ENCODE measurements at regions not wholly inside any gene's neighbourhood (a gene's known extent, or its start where the extent isn't known, plus 50 kb on each side); places are given as distances from the start of the nearest gene placed in this dataset.

- no peak for TF ChIP-seq CTCF (IDR thresholded peaks at IDR 0.05; ENCODE audit: insufficient read depth, low read depth, low read length, missing control alignments)
- no peak overlapping the region for H3K4me3 ChIP-seq (ENCODE audit: low read depth, low read length)
- no peak for DNase-seq (ENCODE audit: low read depth)
Measured at GRCh38 chrX:45363596-45363995, 162.9 kb upstream of the DIPK2B start.

- no peak for TF ChIP-seq CTCF (IDR thresholded peaks at IDR 0.05; ENCODE audit: insufficient read depth, low read depth, low read length, missing control alignments)
- DNase-seq (ENCODE audit: low read depth), result no peak
- H3K4me3 ChIP-seq (ENCODE audit: low read depth, low read length), result no peak overlapping the region
Measured at GRCh38 chrX:45360571-45360970, 159.9 kb upstream of the DIPK2B start.

GRCh38 chrX:45358392-45358791, 157.7 kb upstream of the DIPK2B start:
- H3K4me3 ChIP-seq (ENCODE audit: low read depth, low read length), result no peak overlapping the region
- TF ChIP-seq CTCF (IDR thresholded peaks at IDR 0.05; ENCODE audit: insufficient read depth, low read depth, low read length, missing control alignments), result no peak
- no peak for DNase-seq (ENCODE audit: low read depth)

GRCh38 chrX:45353456-45353855, 152.8 kb upstream of the DIPK2B start:
- TF ChIP-seq CTCF (IDR thresholded peaks at IDR 0.05; ENCODE audit: insufficient read depth, low read depth, low read length, missing control alignments), result no peak
- DNase-seq (ENCODE audit: low read depth), result no peak
- no peak overlapping the region for H3K4me3 ChIP-seq (ENCODE audit: low read depth, low read length)

GRCh38 chrX:45352611-45353010, 151.9 kb upstream of the DIPK2B start:
- TF ChIP-seq CTCF (IDR thresholded peaks at IDR 0.05; ENCODE audit: insufficient read depth, low read depth, low read length, missing control alignments), result no peak
- no peak for DNase-seq (ENCODE audit: low read depth)
- H3K4me3 ChIP-seq (ENCODE audit: low read depth, low read length), result no peak overlapping the region

GRCh38 chrX:45351478-45351877, 150.8 kb upstream of the DIPK2B start:
- no peak for DNase-seq (ENCODE audit: low read depth)
- TF ChIP-seq CTCF (IDR thresholded peaks at IDR 0.05; ENCODE audit: insufficient read depth, low read depth, low read length, missing control alignments), result no peak
- no peak overlapping the region for H3K4me3 ChIP-seq (ENCODE audit: low read depth, low read length)

- H3K4me3 ChIP-seq (ENCODE audit: low read depth, low read length), result no peak overlapping the region
- no peak for TF ChIP-seq CTCF (IDR thresholded peaks at IDR 0.05; ENCODE audit: insufficient read depth, low read depth, low read length, missing control alignments)
- no peak for DNase-seq (ENCODE audit: low read depth)
Measured at GRCh38 chrX:45348296-45348695, 147.6 kb upstream of the DIPK2B start.
